Activated naive CD8-positive, alpha-beta T cell (primary cell): ENCODE measurements at regions not wholly inside any gene's neighbourhood (a gene's known extent, or its start where the extent isn't known, plus 50 kb on each side); places are given as distances from the start of the nearest gene placed in this dataset.

Experiments
- H3K27ac Mint-ChIP-seq: one replicate; pipeline ENCODE4 v1.8.0; 2021; ENCODE audit warnings: mixed read lengths
- H3K27me3 Mint-ChIP-seq: one replicate; pipeline ENCODE4 v1.8.0; 2021; ENCODE audit warnings: mixed read lengths
- H3K36me3 Mint-ChIP-seq: one replicate; pipeline ENCODE4 v1.8.0; 2021; ENCODE audit warnings: mixed read lengths
- H3K4me1 Mint-ChIP-seq: one replicate; pipeline ENCODE4 v1.8.0; 2021; ENCODE audit warnings: low read depth, mixed read lengths
- H3K4me3 Mint-ChIP-seq: one replicate; pipeline ENCODE4 v1.8.0; 2021; ENCODE audit warnings: mild to moderate bottlenecking, mixed read lengths
- H3K9me3 Mint-ChIP-seq: one replicate; pipeline ENCODE4 v1.8.0; 2021; ENCODE audit warnings: low read depth, mixed read lengths

- Mint-ChIP-seq H3K27ac (no peak overlapping the region), H3K4me3 (no peak overlapping the region), H3K36me3 (no peaks in the 10 kb centered on the region), H3K27me3 (no peaks in the 10 kb centered on the region), H3K4me1 (no peaks in the 10 kb centered on the region), H3K9me3 (no peaks in the 10 kb centered on the region)
These were observed 535.2 kb downstream of the LIG4 start for GRCh38 chr13:107680115-107680514.

DNA sequence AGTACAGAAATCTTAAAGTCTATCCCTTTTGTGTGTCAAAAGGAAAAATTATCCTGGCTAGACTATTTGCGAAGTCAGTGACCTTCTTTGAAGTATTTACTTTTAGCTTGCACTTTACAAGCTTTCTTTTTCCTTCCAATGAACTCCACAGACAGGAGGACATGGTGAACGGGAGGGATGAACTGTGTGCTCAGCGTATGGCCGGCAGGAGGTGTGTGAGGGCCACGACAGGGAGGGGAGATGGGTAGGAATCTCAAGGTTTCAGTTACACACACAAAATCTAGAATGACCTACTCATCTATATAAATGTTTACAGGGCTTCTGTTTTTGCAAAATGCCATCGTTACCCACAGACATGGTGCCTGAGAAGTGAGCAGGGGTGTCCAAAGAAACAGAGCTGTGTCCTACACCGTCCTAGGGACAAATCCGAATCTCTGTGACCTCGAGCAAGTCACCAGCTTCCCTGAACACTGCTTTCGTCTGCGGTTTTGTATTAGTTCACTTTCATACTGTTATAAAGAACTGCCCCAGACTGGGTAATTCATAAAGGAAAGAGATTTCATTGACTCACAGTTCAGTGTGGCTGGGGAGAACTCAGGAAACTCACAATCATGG, 537.2 kb downstream of the LIG4 start:
- no peaks in the 10 kb centered on the region for H3K36me3 Mint-ChIP-seq
- no peak overlapping the region for H3K27ac Mint-ChIP-seq
- H3K27me3 Mint-ChIP-seq, result no peaks in the 10 kb centered on the region
- H3K4me1 Mint-ChIP-seq, result no peaks in the 10 kb centered on the region
- no peak overlapping the region for H3K4me3 Mint-ChIP-seq
- peaks cover 6% of the 10 kb centered on the region for H3K9me3 Mint-ChIP-seq

- Mint-ChIP-seq H3K9me3 (peaks cover 6% of the 10 kb centered on the region), H3K36me3 (no peaks in the 10 kb centered on the region), H3K4me1 (no peaks in the 10 kb centered on the region), H3K27ac (no peak overlapping the region), H3K4me3 (no peak overlapping the region), H3K27me3 (no peaks in the 10 kb centered on the region)
These were observed 539.3 kb downstream of the LIG4 start for GRCh38 chr13:107675847-107676550.

DNA sequence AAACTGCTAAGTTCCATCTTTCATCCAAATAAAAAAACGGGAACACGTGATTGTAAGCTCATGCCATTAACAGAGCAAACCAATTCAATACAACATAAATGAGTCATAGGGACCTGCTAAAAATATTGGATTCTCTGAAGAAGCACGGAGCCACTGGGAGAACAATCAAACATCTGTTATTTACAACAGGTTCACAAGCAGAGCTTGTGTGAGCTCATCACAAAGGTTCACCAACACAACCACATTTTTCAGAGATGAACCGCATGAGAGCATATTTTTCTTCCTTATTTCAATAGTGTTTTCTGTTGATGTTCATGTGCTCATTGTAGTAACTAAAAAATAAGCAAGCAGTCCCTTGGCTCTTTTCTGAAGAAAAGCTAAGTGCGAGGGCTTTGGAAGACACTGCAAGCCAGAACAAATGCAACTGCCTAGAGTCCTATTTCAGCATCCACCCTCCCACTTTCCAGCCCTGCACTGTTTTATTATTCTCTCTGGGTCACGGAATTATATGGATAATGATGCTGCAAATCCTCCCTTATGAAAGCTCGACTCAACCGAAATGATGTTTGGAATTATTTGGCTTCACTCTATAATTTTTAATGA, 545.8 kb downstream of the LIG4 start:
- Mint-ChIP-seq H3K27me3 (no peaks in the 10 kb centered on the region), H3K9me3 (peaks cover 10% of the 10 kb centered on the region), H3K27ac (no peak overlapping the region), H3K4me3 (no peak overlapping the region), H3K4me1 (no peaks in the 10 kb centered on the region), H3K36me3 (no peaks in the 10 kb centered on the region)

DNA sequence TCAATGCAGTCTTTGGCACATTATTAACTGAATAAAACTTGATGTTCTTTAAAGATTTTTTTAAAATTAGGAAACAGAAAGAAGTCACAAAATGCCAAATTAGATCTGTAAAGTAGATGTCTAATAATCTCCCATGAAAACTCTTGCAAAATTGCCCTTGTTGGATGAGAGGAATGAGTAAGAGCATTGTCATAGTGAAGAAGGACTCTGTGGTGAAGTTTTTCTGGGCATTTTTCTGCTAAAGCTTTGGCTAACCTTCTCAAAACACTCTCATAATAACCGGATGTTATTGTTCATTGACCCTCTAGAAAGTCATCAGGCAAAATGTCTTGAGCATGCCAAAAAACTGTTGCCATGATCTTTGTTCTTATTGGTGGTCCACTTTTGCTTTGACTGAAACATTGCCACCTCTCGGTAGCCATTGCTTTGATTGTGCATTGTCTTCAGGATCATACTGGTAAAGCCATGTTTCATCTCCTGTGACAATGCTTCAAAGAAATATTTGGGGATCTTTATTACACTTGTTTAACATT, 549.3 kb downstream of the LIG4 start:
- Mint-ChIP-seq H3K36me3 (no peaks in the 10 kb centered on the region), H3K4me3 (no peak overlapping the region), H3K27me3 (no peaks in the 10 kb centered on the region), H3K4me1 (no peaks in the 10 kb centered on the region), H3K9me3 (peaks cover 5% of the 10 kb centered on the region), H3K27ac (no peak overlapping the region)

DNA sequence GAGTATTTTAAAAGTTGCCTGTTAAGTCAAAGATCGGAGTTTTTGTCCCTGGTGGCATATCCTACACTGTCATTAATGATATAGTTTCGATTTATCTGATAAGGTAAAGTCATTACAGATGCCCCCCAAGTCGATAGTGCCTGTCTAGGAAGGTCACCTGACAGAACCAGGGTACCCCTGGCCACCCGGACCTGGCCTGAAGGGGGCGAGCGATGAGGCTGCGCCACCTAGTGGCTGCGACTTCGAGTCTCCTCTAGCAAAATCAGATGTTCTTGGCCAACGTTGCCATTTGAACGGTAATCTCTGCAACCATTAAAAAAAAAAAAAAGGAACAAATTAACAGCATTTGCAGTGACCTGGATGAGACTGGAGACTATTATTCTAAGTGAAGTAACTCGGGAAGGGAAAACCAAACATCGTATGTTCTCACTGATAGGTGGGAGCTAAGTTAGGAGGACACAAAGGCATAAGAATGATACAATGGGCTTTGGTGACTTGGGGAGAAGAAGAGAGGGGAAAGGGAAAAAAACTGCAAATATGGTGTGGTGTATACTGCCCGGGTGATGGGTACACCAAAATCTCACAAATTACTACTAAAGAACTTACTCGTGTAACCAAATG, 565.1 kb downstream of the LIG4 start:
- no peak overlapping the region for H3K27ac Mint-ChIP-seq
- no peaks in the 10 kb centered on the region for H3K9me3 Mint-ChIP-seq
- H3K27me3 Mint-ChIP-seq, result peaks cover 5% of the 10 kb centered on the region
- no peaks in the 10 kb centered on the region for H3K36me3 Mint-ChIP-seq
- H3K4me3 Mint-ChIP-seq, result no peak overlapping the region
- H3K4me1 Mint-ChIP-seq, result no peaks in the 10 kb centered on the region

GRCh38 chr13:107649079-107649478, 566.3 kb downstream of the LIG4 start:
- Mint-ChIP-seq H3K4me1 (no peaks in the 10 kb centered on the region), H3K9me3 (no peaks in the 10 kb centered on the region), H3K4me3 (no peak overlapping the region), H3K36me3 (no peaks in the 10 kb centered on the region), H3K27me3 (peaks cover 5% of the 10 kb centered on the region), H3K27ac (no peak overlapping the region)

DNA sequence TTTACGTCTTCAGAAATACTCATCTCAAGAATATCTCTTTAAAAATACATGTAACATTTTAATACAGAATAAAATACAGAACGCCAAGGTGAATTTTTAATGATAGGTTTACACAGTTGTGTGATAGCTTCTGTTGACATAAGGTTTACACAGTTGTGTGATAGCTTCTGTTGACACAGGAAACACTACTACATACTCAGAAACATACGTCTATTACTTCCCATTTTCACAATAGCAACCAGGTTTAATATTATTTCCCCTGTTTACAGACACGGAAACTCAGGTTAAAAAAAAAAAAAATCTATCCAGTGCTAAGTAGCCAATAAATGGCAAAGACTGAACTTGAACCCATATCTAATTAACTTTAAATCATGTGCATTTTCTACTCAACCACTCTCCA, 571.2 kb downstream of the LIG4 start:
- peaks cover 3% of the 10 kb centered on the region for H3K9me3 Mint-ChIP-seq
- H3K4me1 Mint-ChIP-seq, result no peaks in the 10 kb centered on the region
- no peaks in the 10 kb centered on the region for H3K27me3 Mint-ChIP-seq
- no peak overlapping the region for H3K27ac Mint-ChIP-seq
- H3K36me3 Mint-ChIP-seq, result no peaks in the 10 kb centered on the region
- no peak overlapping the region for H3K4me3 Mint-ChIP-seq

DNA sequence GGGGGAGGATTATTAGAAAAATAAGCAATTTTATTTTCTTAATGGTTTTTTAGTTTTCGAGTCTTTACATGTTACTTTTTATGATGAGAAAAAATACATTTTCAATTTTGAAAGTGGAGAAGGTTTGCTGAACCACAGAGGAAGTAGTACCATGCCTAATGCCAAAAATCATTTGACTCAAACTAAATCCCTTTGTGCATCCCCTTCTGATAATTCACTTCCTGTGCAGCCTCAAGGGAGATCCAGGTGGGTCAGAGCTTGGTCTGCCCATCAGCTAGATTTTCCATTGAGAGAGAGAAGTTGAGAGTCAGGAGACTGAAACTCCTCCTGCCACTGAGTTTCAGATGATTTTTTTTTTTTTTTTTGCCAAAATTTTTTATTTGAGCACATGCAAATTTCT, 571.7 kb downstream of the LIG4 start:
- Mint-ChIP-seq H3K27me3 (no peaks in the 10 kb centered on the region), H3K36me3 (no peaks in the 10 kb centered on the region), H3K9me3 (peaks cover 3% of the 10 kb centered on the region), H3K4me1 (no peaks in the 10 kb centered on the region), H3K27ac (no peak overlapping the region), H3K4me3 (no peak overlapping the region)

GRCh38 chr13:107642831-107643230, 572.5 kb downstream of the LIG4 start:
- no peaks in the 10 kb centered on the region for H3K27me3 Mint-ChIP-seq
- no peaks in the 10 kb centered on the region for H3K36me3 Mint-ChIP-seq
- no peak overlapping the region for H3K27ac Mint-ChIP-seq
- H3K4me3 Mint-ChIP-seq, result no peak overlapping the region
- H3K9me3 Mint-ChIP-seq, result peaks cover 3% of the 10 kb centered on the region
- no peaks in the 10 kb centered on the region for H3K4me1 Mint-ChIP-seq

GRCh38 chr13:107641574-107641973, 573.8 kb downstream of the LIG4 start:
- Mint-ChIP-seq H3K4me1 (no peaks in the 10 kb centered on the region), H3K9me3 (peaks cover 3% of the 10 kb centered on the region), H3K27me3 (no peaks in the 10 kb centered on the region), H3K27ac (no peak overlapping the region), H3K36me3 (no peaks in the 10 kb centered on the region), H3K4me3 (no peak overlapping the region)

DNA sequence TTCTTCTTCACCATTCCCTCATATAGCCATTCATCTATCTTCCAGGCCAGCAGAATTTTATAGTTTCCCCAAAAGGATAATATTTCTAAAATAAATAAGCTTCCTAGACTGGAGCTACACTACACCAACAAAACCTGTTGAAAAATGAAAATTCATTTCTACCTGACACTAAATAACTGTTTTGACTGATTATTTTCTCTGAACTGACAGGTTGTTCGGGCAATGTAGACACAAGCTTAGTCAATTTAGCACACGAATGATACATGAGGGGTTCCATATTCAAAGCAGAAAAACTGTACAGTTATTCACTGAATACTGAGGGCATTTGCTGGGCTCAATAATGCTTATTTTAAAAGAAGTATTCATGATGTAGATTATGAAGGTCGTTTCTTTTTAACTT, 589.7 kb downstream of the LIG4 start:
- Mint-ChIP-seq H3K27me3 (no peaks in the 10 kb centered on the region), H3K9me3 (peaks cover 3% of the 10 kb centered on the region), H3K4me1 (no peaks in the 10 kb centered on the region), H3K36me3 (no peaks in the 10 kb centered on the region), H3K4me3 (no peak overlapping the region), H3K27ac (no peak overlapping the region)

GRCh38 chr13:107617527-107617926, 597.8 kb downstream of the LIG4 start:
- Mint-ChIP-seq H3K27me3 (no peaks in the 10 kb centered on the region), H3K9me3 (no peaks in the 10 kb centered on the region), H3K36me3 (no peaks in the 10 kb centered on the region), H3K4me3 (no peak overlapping the region), H3K4me1 (no peaks in the 10 kb centered on the region), H3K27ac (no peak overlapping the region)

GRCh38 chr13:107612376-107612775, 603.0 kb downstream of the LIG4 start:
- Mint-ChIP-seq H3K27ac (no peak overlapping the region), H3K36me3 (no peaks in the 10 kb centered on the region), H3K9me3 (peaks cover 6% of the 10 kb centered on the region), H3K4me1 (no peaks in the 10 kb centered on the region), H3K4me3 (no peak overlapping the region), H3K27me3 (no peaks in the 10 kb centered on the region)

- Mint-ChIP-seq H3K36me3 (no peaks in the 10 kb centered on the region), H3K4me1 (no peaks in the 10 kb centered on the region), H3K4me3 (no peak overlapping the region), H3K9me3 (peaks cover 9% of the 10 kb centered on the region), H3K27ac (no peak overlapping the region), H3K27me3 (no peaks in the 10 kb centered on the region)
These were observed 606.6 kb downstream of the LIG4 start for GRCh38 chr13:107608736-107609135.
